ENCODE measurements at regions not wholly inside any gene's neighbourhood (a gene's known extent, or its start where the extent isn't known, plus 50 kb on each side); places are given as distances from the start of the nearest gene placed in this dataset.

GRCh38 chr1:228669242-228669585 is 66.1 kb upstream of the RHOU start:
- TF ChIP-seq CTCF (IDR thresholded peaks at IDR 0.05): no peak
- no peak for TF ChIP-seq POLR2A (IDR thresholded peaks at IDR 0.05)

All from ovary (tissue), 3 donors.